HepG2 (cell line): ENCODE measurements at regions not wholly inside any gene's neighbourhood (a gene's known extent, or its start where the extent isn't known, plus 50 kb on each side); places are given as distances from the start of the nearest gene placed in this dataset.

Experiments used
- ATAC-seq: fragments of 200-7000 bp; cut with Tn5 transposase; 3 replicates; pipeline ENCODE4 v1.9.1; 2020; ENCODE audit warnings: mild to moderate bottlenecking, moderate library complexity
- BruUV-seq: library from RNA; stranded (reverse); fragments of 400-500 nt; replicated peaks from 2 replicates; lab custom pipeline; 2021; lab: Mats Ljungman, UMichigan
- CTCF ChIA-PET: fragments of 300-600 bp; formaldehyde crosslinking; extraction: SDS; loops from one replicate; lab custom pipeline; 2021; ENCODE audit warnings: low total read pairs, inconsistent platforms, low intra/inter-chr PET ratio; lab: Yijun Ruan, JAX
- POLR2A ChIA-PET: fragments of 350-600 bp; sonication (Branson Sonifier 250); formaldehyde crosslinking; loops from one replicate; lab custom pipeline; 2020; ENCODE audit warnings: antibody characterized with exemption, inconsistent platforms; lab: Yijun Ruan, JAX
- DNase-seq: peaks from one replicate; pipeline ENCODE4 v3.0.0-alpha.2; 2015; ENCODE audit warnings: low spot score
- FAIRE-seq: peaks from 3 replicates; lab custom pipeline; 2011; peaks lifted over from hg19 to GRCh38; lab: Jason Lieb, UNC
- H2AFZ ChIP-seq: one replicate; pipeline ENCODE4 v1.6.1; 2011; ENCODE audit warnings: low read length, inconsistent platforms
- H3K27ac ChIP-seq: fragments of 300-600 bp; 3 replicates; pipeline ENCODE4 v1.8.0; 2011; ENCODE audit warnings: mixed run types, mild to moderate bottlenecking, mixed read lengths, low read length, inconsistent platforms; ENCODE audit not compliant: insufficient read depth; ENCODE audit errors: extremely low read length
- H3K27me3 ChIP-seq, 2 experiments: fragments of 200-600 bp in 1 of 2; 2 replicates in 1 of 2; 3 replicates in 1 of 2; pipeline versions ENCODE4 v1.6.0 to v1.8.0; 2011; ENCODE audit warnings: low read length in 2 of 2, mild to moderate bottlenecking in 2 of 2, moderate library complexity in 2 of 2, inconsistent platforms in 1 of 2; ENCODE audit not compliant: insufficient read depth in 2 of 2, control insufficient read depth in 1 of 2
- H3K36me3 ChIP-seq, 2 experiments: fragments of 200-600 bp in 1 of 2; replicated peaks in 1 of 2; 2 replicates in 1 of 2; 3 replicates in 1 of 2; pipeline versions ENCODE4 v1.5.1 to v1.8.0; 2011; ENCODE audit warnings: low read length in 2 of 2, inconsistent platforms in 1 of 2; ENCODE audit not compliant: insufficient read depth in 2 of 2, control insufficient read depth in 1 of 2
- H3K4me1 ChIP-seq: 2 replicates; pipeline ENCODE4 v1.5.1; 2012; ENCODE audit warnings: low read length, inconsistent platforms; ENCODE audit not compliant: insufficient read depth
- H3K4me2 ChIP-seq: 2 replicates; pipeline ENCODE4 v1.6.0; 2011; ENCODE audit warnings: low read depth, low read length, inconsistent platforms
- H3K4me3 ChIP-seq, 3 experiments: fragments of 200-600 bp in 1 of 3; sonication (generic), shearing (Covaris generic) in 1 of 3; replicated peaks in 1 of 3; 2 replicates each; pipeline ENCODE4 v1.5.1; 2011 to 2016; ENCODE audit warnings: low read length in 3 of 3, inconsistent platforms in 2 of 3, low read depth in 2 of 3, mild to moderate bottlenecking in 2 of 3, control low read depth in 1 of 3, mixed read lengths in 1 of 3; ENCODE audit not compliant: insufficient read depth in 1 of 3
- H3K79me2 ChIP-seq: one replicate; pipeline ENCODE4 v1.6.1; 2011; ENCODE audit warnings: low read length, inconsistent platforms; ENCODE audit not compliant: insufficient read depth
- H3K9ac ChIP-seq: 2 replicates; pipeline ENCODE4 v1.6.0; 2011; ENCODE audit warnings: mild to moderate bottlenecking, low read depth, low read length, inconsistent platforms; ENCODE audit not compliant: insufficient read depth
- H3K9me3 ChIP-seq: 2 replicates; pipeline ENCODE4 v1.5.1; 2012; ENCODE audit warnings: mild to moderate bottlenecking, low read length
- H4K20me1 ChIP-seq: 2 replicates; pipeline ENCODE4 v1.6.0; 2011; ENCODE audit warnings: inconsistent platforms, mild to moderate bottlenecking, low read length, moderate library complexity; ENCODE audit not compliant: insufficient read depth
- CHD2 ChIP-seq: IDR thresholded peaks from 2 replicates; pipeline ENCODE4 v1.6.1; 2011; ENCODE audit warnings: low read depth, low read length, improper control_type of control experiment
- EZH2 ChIP-seq: conservative IDR thresholded peaks from 2 replicates; pipeline ENCODE4 v1.6.1; 2012; ENCODE audit warnings: mild to moderate bottlenecking, low read depth, low read length, moderate library complexity
- HNRNPLL ChIP-seq: fragments of 200-400 bp; formaldehyde crosslinking; IDR thresholded peaks from 2 replicates; pipeline ENCODE4 v1.6.1; 2017; ENCODE audit warnings: mild to moderate bottlenecking, low read depth, low read length; ENCODE audit not compliant: poor library complexity, severe bottlenecking
- MED1 ChIP-seq: sonication (generic); formaldehyde crosslinking; IDR thresholded peaks from 2 replicates; pipeline ENCODE4 v1.4.0; 2020; ENCODE audit warnings: missing genetic modification reagents
- MXD3 ChIP-seq: IDR thresholded peaks from 2 replicates; pipeline ENCODE4 v1.6.1; 2016; ENCODE audit warnings: mild to moderate bottlenecking, missing biosample characterization, missing genetic modification reagents
- RXRB ChIP-seq: IDR thresholded peaks from 2 replicates; pipeline ENCODE4 v1.6.1; 2016; ENCODE audit warnings: borderline replicate concordance, missing genetic modification reagents, missing compliant biosample characterization
- SOX5 ChIP-seq: IDR thresholded peaks from 2 replicates; pipeline ENCODE4 v1.6.1; 2016; ENCODE audit warnings: borderline replicate concordance
- TGIF2 ChIP-seq: IDR thresholded peaks from 2 replicates; pipeline ENCODE4 v1.6.1; 2016; ENCODE audit warnings: control low read depth, missing compliant biosample characterization
- ZNF180 ChIP-seq: sonication (generic); formaldehyde crosslinking; IDR thresholded peaks from 2 replicates; pipeline ENCODE4 v1.4.0; 2020; ENCODE audit warnings: low read depth, missing genetic modification reagents, borderline replicate concordance
- ZNF7 ChIP-seq: IDR thresholded peaks from 2 replicates; pipeline ENCODE4 v1.6.1; 2016; ENCODE audit warnings: missing biosample characterization, missing genetic modification reagents
- ZNF792 ChIP-seq: IDR thresholded peaks from 2 replicates; pipeline ENCODE4 v1.6.1; 2016
- WGBS: methylation state at CpG from one replicate; pipeline ENCODE4 v1.1.6; 2017; ENCODE audit warnings: low lambda C conversion rate; 5-methylcytosine and 5-hydroxymethylcytosine counted together
- in situ Hi-C: cut with HindIII; loops from 2 replicates; pipeline ENCODE4 v1.10.0; 2017; ENCODE audit warnings: low pct_unique_long_range_greater_than_20kb; ENCODE audit not compliant: extremely low pct_ligation_motif_present
- intact Hi-C: fragments of 100-400 bp; cut with micrococcal nuclease; formaldehyde crosslinking; loops from one replicate; pipeline ENCODE4 v1.10.0; 2022; ENCODE audit not compliant: unreplicated experiment
- TF ChIP-seq, protein P1 (sequence below): sonication (generic); formaldehyde crosslinking; IDR thresholded peaks from 2 replicates; pipeline ENCODE4 v1.4.0; 2020; ENCODE audit warnings: missing genetic modification reagents, borderline replicate concordance
- TF ChIP-seq, protein P2 (sequence below): sonication (generic); formaldehyde crosslinking; IDR thresholded peaks from 2 replicates; pipeline ENCODE4 v1.4.0; 2020; ENCODE audit warnings: missing genetic modification reagents

GRCh38 chr6:21663966-21664313, 70.4 kb downstream of the SOX4 start:
- in situ Hi-C loops (no loop called here), intact Hi-C loops (loop anchor here (1.0 to 5.0 kb wide), 2 partner anchors 33 to 1233 kb away; no protein-coding TSS in a partner anchor)
- no peak overlapping the region for H3K4me3 ChIP-seq
- H4K20me1 ChIP-seq: no peaks in the 10 kb centered on the region; the same call in 1 of the 2 replicates
- H3K79me2 ChIP-seq: no peaks in the 10 kb centered on the region
- H3K4me1 ChIP-seq: no peaks in the 10 kb centered on the region
- H3K4me2 ChIP-seq: no peak overlapping the region
- peaks cover 16 to 54% of the 10 kb centered on the region in 2 experiments for H3K27me3 ChIP-seq
- no peak overlapping the region for H3K27ac ChIP-seq
- DNase-seq (no peak), FAIRE-seq (no peak), ATAC-seq (no peak)
- WGBS: 36% methylated on average over 6 of the region's 10 CpGs
- H3K9ac ChIP-seq: no peak overlapping the region
- ChIA-PET CTCF (no interaction called here), POLR2A (no interaction called here)
- no peak overlapping the region for H2AFZ ChIP-seq
- no TSS peak for BruUV-seq
- no peaks in the 10 kb centered on the region for H3K9me3 ChIP-seq
- H3K36me3 ChIP-seq: no peaks in the 10 kb centered on the region
- TF ChIP-seq, protein P1, sequence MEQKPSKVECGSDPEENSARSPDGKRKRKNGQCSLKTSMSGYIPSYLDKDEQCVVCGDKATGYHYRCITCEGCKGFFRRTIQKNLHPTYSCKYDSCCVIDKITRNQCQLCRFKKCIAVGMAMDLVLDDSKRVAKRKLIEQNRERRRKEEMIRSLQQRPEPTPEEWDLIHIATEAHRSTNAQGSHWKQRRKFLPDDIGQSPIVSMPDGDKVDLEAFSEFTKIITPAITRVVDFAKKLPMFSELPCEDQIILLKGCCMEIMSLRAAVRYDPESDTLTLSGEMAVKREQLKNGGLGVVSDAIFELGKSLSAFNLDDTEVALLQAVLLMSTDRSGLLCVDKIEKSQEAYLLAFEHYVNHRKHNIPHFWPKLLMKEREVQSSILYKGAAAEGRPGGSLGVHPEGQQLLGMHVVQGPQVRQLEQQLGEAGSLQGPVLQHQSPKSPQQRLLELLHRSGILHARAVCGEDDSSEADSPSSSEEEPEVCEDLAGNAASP (CRISPR knock-in tag): no peak
- TF ChIP-seq EZH2: peak; percentile 47; the same call in 1 of the 2 replicates

GRCh38 chr6:21664314-21665109, 71.0 kb downstream of the SOX4 start:
- Histone ChIP-seq H4K20me1 (no peaks in the 10 kb centered on the region; the same call in 1 of the 2 replicates), H3K36me3 (no peaks in the 10 kb centered on the region), H3K4me1 (no peaks in the 10 kb centered on the region), H3K4me2 (no peak overlapping the region), H3K27me3 (peaks cover 16 to 54% of the 10 kb centered on the region in 2 experiments), H3K4me3 (peak overlapping the region in 1 of 3 experiments; percentile 9; a peak in 1 of 6 replicates), H3K79me2 (no peaks in the 10 kb centered on the region), H3K9ac (no peak overlapping the region), H2AFZ (no peak overlapping the region), H3K9me3 (no peaks in the 10 kb centered on the region), H3K27ac (no peak overlapping the region)
- in situ Hi-C loops (no loop called here), intact Hi-C loops (loop anchor here (1.0 to 5.0 kb wide), 2 partner anchors 33 to 1233 kb away; no protein-coding TSS in a partner anchor)
- FAIRE-seq (no peak), ATAC-seq (peak; percentile 55), DNase-seq (no peak)
- no TSS peak for BruUV-seq
- CTCF ChIA-PET: no interaction called here
- 32% methylated on average over 41 of the region's 73 CpGs for WGBS
- POLR2A ChIA-PET: no interaction called here
- TF ChIP-seq MED1 (no peak), SOX5 (CRISPR knock-in tag) (no peak), EZH2 (peak; percentile 82; the same call in 1 of the 2 replicates), TGIF2 (no peak), MXD3 (CRISPR knock-in tag) (no peak), ZNF180 (CRISPR knock-in tag) (no peak), ZNF7 (CRISPR knock-in tag) (no peak), HNRNPLL (peak; percentile 48), ZNF792 (no peak), CHD2 (no peak), RXRB (CRISPR knock-in tag) (no peak)
- TF ChIP-seq, protein P2, sequence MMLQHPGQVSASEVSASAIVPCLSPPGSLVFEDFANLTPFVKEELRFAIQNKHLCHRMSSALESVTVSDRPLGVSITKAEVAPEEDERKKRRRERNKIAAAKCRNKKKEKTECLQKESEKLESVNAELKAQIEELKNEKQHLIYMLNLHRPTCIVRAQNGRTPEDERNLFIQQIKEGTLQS (CRISPR knock-in tag): no peak
